ENCODE measurements at regions not wholly inside any gene's neighbourhood (a gene's known extent, or its start where the extent isn't known, plus 50 kb on each side); places are given as distances from the start of the nearest gene placed in this dataset.

DNA sequence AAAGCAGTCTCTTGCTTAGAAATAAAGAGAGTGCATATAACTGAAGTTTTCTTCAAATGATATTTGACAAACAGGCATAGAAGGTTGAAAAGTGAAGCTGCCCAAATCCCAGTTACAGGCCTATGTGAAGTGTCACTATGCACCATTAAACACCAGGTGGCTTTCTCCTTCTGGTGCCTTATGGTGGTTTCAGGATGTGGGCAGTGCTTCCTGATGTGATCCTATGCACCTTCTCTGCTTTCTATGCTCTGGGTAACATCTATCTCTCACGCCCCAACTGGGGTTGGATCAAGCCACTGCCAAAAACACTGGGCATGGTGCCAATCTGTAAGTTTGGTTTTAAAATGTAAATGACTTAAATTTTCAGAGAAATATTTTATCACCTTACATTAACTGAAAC lies 744.7 kb downstream of the TUSC7 start:
- Histone ChIP-seq H4K12ac (ENCODE audit: low read depth, low read length) (no peak overlapping the region), H3K14ac (ENCODE audit: low read length) (no peak overlapping the region), H3K4me2 (ENCODE audit: low read length) (no peak overlapping the region), H3K27ac (ENCODE audit: low read depth, low read length) (no peak overlapping the region), H3K9ac (ENCODE audit: low read length) (no peak overlapping the region), H4K91ac (ENCODE audit: low read depth, low read length) (no peak overlapping the region), H2AFZ (ENCODE audit: insufficient read depth, low read length, poor library complexity) (no peak overlapping the region), H3K4me1 (ENCODE audit: control insufficient read depth in 1 of 2, insufficient read depth in 2 of 2, low read length in 2 of 2) (no peaks in the 10 kb centered on the region), H2AK5ac (ENCODE audit: low read length) (no peak overlapping the region), H3K9me3 (ENCODE audit: insufficient read depth, low read depth, low read length) (no peaks in the 10 kb centered on the region), H3K23ac (ENCODE audit: low read length) (no peak overlapping the region), H3K4me3 (ENCODE audit: low read depth, low read length) (no peak overlapping the region), H3K79me1 (ENCODE audit: low read length) (no peaks in the 10 kb centered on the region), H3K18ac (ENCODE audit: low read length) (no peak overlapping the region), H2BK5ac (ENCODE audit: low read depth, low read length, poor library complexity) (no peak overlapping the region), H2BK12ac (ENCODE audit: low read length) (no peak overlapping the region), H4K8ac (ENCODE audit: low read depth, low read length) (no peak overlapping the region), H3K4ac (ENCODE audit: low read depth, low read length) (no peak overlapping the region), H2BK120ac (ENCODE audit: insufficient read depth, low read length, poor library complexity) (no peak overlapping the region), H3K79me2 (ENCODE audit: control insufficient read depth, insufficient read depth, low read length, poor library complexity) (no peaks in the 10 kb centered on the region), H3K27me3 (ENCODE audit: insufficient read depth, low read length) (no peaks in the 10 kb centered on the region), H3K36me3 (ENCODE audit: control insufficient read depth in 1 of 2, insufficient read depth in 2 of 2, low read length in 2 of 2) (no peaks in the 10 kb centered on the region)
- DNase-seq, result no peak
- WGBS (ENCODE audit: extremely low coverage, insufficient coverage, insufficient read length), result no CpG with 5 or more reads among the region's 1 CpG

DNA sequence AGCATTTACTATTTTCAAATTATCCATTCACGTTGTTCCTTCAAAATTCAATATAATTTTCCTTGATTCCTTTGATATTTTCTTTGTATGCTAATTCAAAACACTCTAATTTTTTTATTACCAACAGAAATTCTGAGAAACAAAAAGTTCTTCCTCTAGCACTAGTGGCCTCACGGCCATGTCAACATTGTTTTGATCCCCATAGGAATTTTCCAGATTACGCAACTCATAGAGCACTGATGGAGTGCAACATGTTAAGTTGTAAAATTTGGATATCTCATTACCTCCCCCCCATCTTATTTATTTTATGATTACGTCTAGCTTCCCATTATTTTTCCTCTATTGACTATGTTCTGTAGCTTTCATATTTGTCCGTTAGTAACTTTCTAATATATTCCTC lies 745.3 kb downstream of the TUSC7 start:
- H3K79me2 ChIP-seq (ENCODE audit: control insufficient read depth, insufficient read depth, low read length, poor library complexity), result no peaks in the 10 kb centered on the region
- DNase-seq, result no peak
- no peak overlapping the region for H3K23ac ChIP-seq (ENCODE audit: low read length)
- H3K4me1 ChIP-seq (ENCODE audit: control insufficient read depth in 1 of 2, insufficient read depth in 2 of 2, low read length in 2 of 2), result no peaks in the 10 kb centered on the region
- no peak overlapping the region for H3K4me2 ChIP-seq (ENCODE audit: low read length)
- no peak overlapping the region for H2AFZ ChIP-seq (ENCODE audit: insufficient read depth, low read length, poor library complexity)
- H3K4me3 ChIP-seq (ENCODE audit: low read depth, low read length), result no peak overlapping the region
- H3K18ac ChIP-seq (ENCODE audit: low read length), result no peak overlapping the region
- WGBS (ENCODE audit: extremely low coverage, insufficient coverage, insufficient read length), result 100% methylated on average over 1 of the region's 5 CpGs
- H2BK5ac ChIP-seq (ENCODE audit: low read depth, low read length, poor library complexity), result no peak overlapping the region
- H3K27ac ChIP-seq (ENCODE audit: low read depth, low read length), result no peak overlapping the region
- H4K91ac ChIP-seq (ENCODE audit: low read depth, low read length), result no peak overlapping the region
- H4K12ac ChIP-seq (ENCODE audit: low read depth, low read length), result no peak overlapping the region
- H3K14ac ChIP-seq (ENCODE audit: low read length), result no peak overlapping the region
- H4K8ac ChIP-seq (ENCODE audit: low read depth, low read length), result no peak overlapping the region
- no peaks in the 10 kb centered on the region for H3K9me3 ChIP-seq (ENCODE audit: insufficient read depth, low read depth, low read length)
- no peak overlapping the region for H2BK12ac ChIP-seq (ENCODE audit: low read length)
- H2AK5ac ChIP-seq (ENCODE audit: low read length), result no peak overlapping the region
- no peaks in the 10 kb centered on the region for H3K36me3 ChIP-seq (ENCODE audit: control insufficient read depth in 1 of 2, insufficient read depth in 2 of 2, low read length in 2 of 2)
- no peak overlapping the region for H2BK120ac ChIP-seq (ENCODE audit: insufficient read depth, low read length, poor library complexity)
- H3K79me1 ChIP-seq (ENCODE audit: low read length), result no peaks in the 10 kb centered on the region
- no peak overlapping the region for H3K9ac ChIP-seq (ENCODE audit: low read length)
- no peak overlapping the region for H3K4ac ChIP-seq (ENCODE audit: low read depth, low read length)
- no peaks in the 10 kb centered on the region for H3K27me3 ChIP-seq (ENCODE audit: insufficient read depth, low read length)

DNA sequence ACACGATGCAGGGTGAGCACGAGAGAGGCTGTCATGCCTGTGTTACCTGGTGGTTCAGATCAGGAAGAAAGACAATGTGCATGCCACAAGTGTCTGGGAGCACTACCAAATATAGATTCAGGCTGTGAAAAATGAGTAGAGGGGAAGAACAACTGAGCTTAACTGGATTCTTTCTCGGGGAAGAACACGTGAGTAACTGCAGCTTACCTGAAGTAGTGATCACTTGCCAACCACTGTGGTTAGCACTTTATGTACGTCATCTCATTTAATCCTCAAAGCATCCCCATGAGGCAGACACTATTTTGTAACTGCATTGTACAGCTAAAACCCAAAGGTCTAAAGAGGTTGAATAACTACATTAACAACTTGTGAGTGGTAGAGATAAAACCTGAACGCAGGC lies 746.2 kb downstream of the TUSC7 start:
- no peaks in the 10 kb centered on the region for H3K4me1 ChIP-seq (ENCODE audit: control insufficient read depth in 1 of 2, insufficient read depth in 2 of 2, low read length in 2 of 2)
- no peaks in the 10 kb centered on the region for H3K27me3 ChIP-seq (ENCODE audit: insufficient read depth, low read length)
- no peak for DNase-seq
- H3K14ac ChIP-seq (ENCODE audit: low read length), result no peak overlapping the region
- H3K4ac ChIP-seq (ENCODE audit: low read depth, low read length), result no peak overlapping the region
- no peak overlapping the region for H4K8ac ChIP-seq (ENCODE audit: low read depth, low read length)
- H3K9me3 ChIP-seq (ENCODE audit: insufficient read depth, low read depth, low read length), result no peaks in the 10 kb centered on the region
- no CpG with 5 or more reads among the region's 6 CpGs for WGBS (ENCODE audit: extremely low coverage, insufficient coverage, insufficient read length)
- no peak overlapping the region for H2AFZ ChIP-seq (ENCODE audit: insufficient read depth, low read length, poor library complexity)
- H2AK5ac ChIP-seq (ENCODE audit: low read length), result no peak overlapping the region
- no peak overlapping the region for H2BK5ac ChIP-seq (ENCODE audit: low read depth, low read length, poor library complexity)
- H4K91ac ChIP-seq (ENCODE audit: low read depth, low read length), result no peak overlapping the region
- H2BK120ac ChIP-seq (ENCODE audit: insufficient read depth, low read length, poor library complexity), result no peak overlapping the region
- H3K36me3 ChIP-seq (ENCODE audit: control insufficient read depth in 1 of 2, insufficient read depth in 2 of 2, low read length in 2 of 2), result no peaks in the 10 kb centered on the region
- no peak overlapping the region for H2BK12ac ChIP-seq (ENCODE audit: low read length)
- H3K9ac ChIP-seq (ENCODE audit: low read length), result no peak overlapping the region
- no peaks in the 10 kb centered on the region for H3K79me1 ChIP-seq (ENCODE audit: low read length)
- H3K4me2 ChIP-seq (ENCODE audit: low read length), result no peak overlapping the region
- no peak overlapping the region for H3K18ac ChIP-seq (ENCODE audit: low read length)
- H4K12ac ChIP-seq (ENCODE audit: low read depth, low read length), result no peak overlapping the region
- H3K23ac ChIP-seq (ENCODE audit: low read length), result no peak overlapping the region
- H3K27ac ChIP-seq (ENCODE audit: low read depth, low read length), result no peak overlapping the region
- H3K4me3 ChIP-seq (ENCODE audit: low read depth, low read length), result no peak overlapping the region
- no peaks in the 10 kb centered on the region for H3K79me2 ChIP-seq (ENCODE audit: control insufficient read depth, insufficient read depth, low read length, poor library complexity)

GRCh38 chr3:117463276-117464115 lies 753.9 kb downstream of the TUSC7 start:
- WGBS (ENCODE audit: extremely low coverage, insufficient coverage, insufficient read length), result no CpG with 5 or more reads among the region's 1 CpG
- no peak overlapping the region for H4K12ac ChIP-seq (ENCODE audit: low read depth, low read length)
- H3K9ac ChIP-seq (ENCODE audit: low read length), result no peak overlapping the region
- no peak overlapping the region for H4K91ac ChIP-seq (ENCODE audit: low read depth, low read length)
- no peak overlapping the region for H2BK120ac ChIP-seq (ENCODE audit: insufficient read depth, low read length, poor library complexity)
- DNase-seq, result no peak
- H3K36me3 ChIP-seq (ENCODE audit: control insufficient read depth in 1 of 2, insufficient read depth in 2 of 2, low read length in 2 of 2), result no peaks in the 10 kb centered on the region
- no peak overlapping the region for H3K4me3 ChIP-seq (ENCODE audit: low read depth, low read length)
- H3K9me3 ChIP-seq (ENCODE audit: insufficient read depth, low read depth, low read length), result no peaks in the 10 kb centered on the region
- no peak overlapping the region for H2BK5ac ChIP-seq (ENCODE audit: low read depth, low read length, poor library complexity)
- no peaks in the 10 kb centered on the region for H3K4me1 ChIP-seq (ENCODE audit: control insufficient read depth in 1 of 2, insufficient read depth in 2 of 2, low read length in 2 of 2)
- no peak overlapping the region for H3K27ac ChIP-seq (ENCODE audit: low read depth, low read length)
- no peaks in the 10 kb centered on the region for H3K79me2 ChIP-seq (ENCODE audit: control insufficient read depth, insufficient read depth, low read length, poor library complexity)
- H3K79me1 ChIP-seq (ENCODE audit: low read length), result no peaks in the 10 kb centered on the region
- no peak overlapping the region for H3K23ac ChIP-seq (ENCODE audit: low read length)
- H3K4ac ChIP-seq (ENCODE audit: low read depth, low read length), result no peak overlapping the region
- H2BK12ac ChIP-seq (ENCODE audit: low read length), result no peak overlapping the region
- H3K4me2 ChIP-seq (ENCODE audit: low read length), result no peak overlapping the region
- no peak overlapping the region for H3K14ac ChIP-seq (ENCODE audit: low read length)
- H3K18ac ChIP-seq (ENCODE audit: low read length), result no peak overlapping the region
- no peak overlapping the region for H4K8ac ChIP-seq (ENCODE audit: low read depth, low read length)
- no peaks in the 10 kb centered on the region for H3K27me3 ChIP-seq (ENCODE audit: insufficient read depth, low read length)
- no peak overlapping the region for H2AK5ac ChIP-seq (ENCODE audit: low read length)
- no peak overlapping the region for H2AFZ ChIP-seq (ENCODE audit: insufficient read depth, low read length, poor library complexity)

Data from trophoblast cell (in vitro differentiated cells and primary cell).